Erythroblast (primary cell): ENCODE measurements at regions not wholly inside any gene's neighbourhood (a gene's known extent, or its start where the extent isn't known, plus 50 kb on each side); places are given as distances from the start of the nearest gene placed in this dataset.

Source experiments
- GATA1 ChIP-seq: IDR thresholded peaks from 2 replicates; pipeline ENCODE4 v1.6.1; 2011; ENCODE audit warnings: low read depth, mild to moderate bottlenecking, control low read depth, low read length, moderate library complexity
- POLR2A ChIP-seq: IDR thresholded peaks from 2 replicates; pipeline ENCODE4 v1.6.1; 2011; ENCODE audit warnings: mild to moderate bottlenecking, low read length

GRCh38 chr7:21198921-21199320 lies 229.0 kb upstream of the SP4 start:
- TF ChIP-seq POLR2A (no peak), GATA1 (no peak)
